ENCODE measurements at regions not wholly inside any gene's neighbourhood (a gene's known extent, or its start where the extent isn't known, plus 50 kb on each side); places are given as distances from the start of the nearest gene placed in this dataset.
"Not testable (repeated sequence)": the region's sequence is repeated elsewhere in the genome, so short reads cannot be mapped to it uniquely, and the experiment has no call there.

- Mint-ChIP-seq H3K4me1 (peaks cover 5% of the 10 kb centered on the region), H3K27ac (ENCODE audit: low read depth) (no peak overlapping the region), H3K9me3 (no peaks in the 10 kb centered on the region), H3K36me3 (ENCODE audit: insufficient read depth) (peaks cover 3% of the 10 kb centered on the region), H3K4me3 (no peak overlapping the region), H3K27me3 (no peaks in the 10 kb centered on the region)
- ATAC-seq (replicated peaks; ENCODE audit: extremely low read depth, poor library complexity, severe bottlenecking), result no peak
- DNase-seq (ENCODE audit: low spot score in 2 of 2), result no peak
Observed at GRCh38 chr20:40893610-40894236, 134.9 kb upstream of the TOP1 start.

GRCh38 chr20:40894237-40894630 lies 134.4 kb upstream of the TOP1 start:
- DNase-seq (ENCODE audit: low spot score in 2 of 2) (no peak), ATAC-seq (replicated peaks; ENCODE audit: extremely low read depth, poor library complexity, severe bottlenecking) (no peak)
- Mint-ChIP-seq H3K36me3 (ENCODE audit: insufficient read depth) (peaks cover 3% of the 10 kb centered on the region), H3K4me3 (no peak overlapping the region), H3K9me3 (no peaks in the 10 kb centered on the region), H3K4me1 (peaks cover 5% of the 10 kb centered on the region), H3K27me3 (no peaks in the 10 kb centered on the region), H3K27ac (ENCODE audit: low read depth) (no peak overlapping the region)

GRCh38 chr20:40895182-40895581 lies 133.4 kb upstream of the TOP1 start:
- DNase-seq (ENCODE audit: low spot score in 2 of 2) (no peak), ATAC-seq (replicated peaks; ENCODE audit: extremely low read depth, poor library complexity, severe bottlenecking) (no peak)
- Mint-ChIP-seq H3K4me1 (peaks cover 5% of the 10 kb centered on the region), H3K4me3 (no peak overlapping the region), H3K27ac (ENCODE audit: low read depth) (no peak overlapping the region), H3K9me3 (no peaks in the 10 kb centered on the region), H3K36me3 (ENCODE audit: insufficient read depth) (peaks cover 3% of the 10 kb centered on the region), H3K27me3 (no peaks in the 10 kb centered on the region)

- no peaks in the 10 kb centered on the region for H3K27me3 Mint-ChIP-seq
- DNase-seq (ENCODE audit: low spot score in 2 of 2) (no peak), ATAC-seq (replicated peaks; ENCODE audit: extremely low read depth, poor library complexity, severe bottlenecking) (no peak)
- H3K4me1 Mint-ChIP-seq, result peaks cover 5% of the 10 kb centered on the region
- H3K4me3 Mint-ChIP-seq, result no peak overlapping the region
- H3K36me3 Mint-ChIP-seq (ENCODE audit: insufficient read depth), result peaks cover 3% of the 10 kb centered on the region
- no peak overlapping the region for H3K27ac Mint-ChIP-seq (ENCODE audit: low read depth)
- no peaks in the 10 kb centered on the region for H3K9me3 Mint-ChIP-seq
Observed at GRCh38 chr20:40896814-40897700, 131.6 kb upstream of the TOP1 start.

GRCh38 chr20:40899344-40899743 lies 129.3 kb upstream of the TOP1 start:
- no peak for ATAC-seq (replicated peaks; ENCODE audit: extremely low read depth, poor library complexity, severe bottlenecking)
- Mint-ChIP-seq H3K27me3 (no peaks in the 10 kb centered on the region), H3K36me3 (ENCODE audit: insufficient read depth) (peaks cover 3% of the 10 kb centered on the region), H3K27ac (ENCODE audit: low read depth) (no peak overlapping the region), H3K9me3 (no peaks in the 10 kb centered on the region), H3K4me3 (no peak overlapping the region), H3K4me1 (peaks cover 5% of the 10 kb centered on the region)
- no peak for DNase-seq (ENCODE audit: low spot score in 2 of 2)

GRCh38 chr20:40900666-40901215 lies 127.9 kb upstream of the TOP1 start:
- DNase-seq (ENCODE audit: low spot score in 2 of 2) (no peak), ATAC-seq (replicated peaks; ENCODE audit: extremely low read depth, poor library complexity, severe bottlenecking) (no peak)
- no peak overlapping the region for H3K4me3 Mint-ChIP-seq
- no peaks in the 10 kb centered on the region for H3K4me1 Mint-ChIP-seq
- H3K36me3 Mint-ChIP-seq (ENCODE audit: insufficient read depth), result peaks cover 2% of the 10 kb centered on the region
- H3K9me3 Mint-ChIP-seq, result no peaks in the 10 kb centered on the region
- no peaks in the 10 kb centered on the region for H3K27me3 Mint-ChIP-seq
- H3K27ac Mint-ChIP-seq (ENCODE audit: low read depth), result no peak overlapping the region

- Mint-ChIP-seq H3K9me3 (no peaks in the 10 kb centered on the region), H3K27me3 (no peaks in the 10 kb centered on the region), H3K4me1 (no peaks in the 10 kb centered on the region), H3K4me3 (no peak overlapping the region), H3K36me3 (ENCODE audit: insufficient read depth) (no peaks in the 10 kb centered on the region), H3K27ac (ENCODE audit: low read depth) (no peak overlapping the region)
- ATAC-seq (replicated peaks; ENCODE audit: extremely low read depth, poor library complexity, severe bottlenecking) (no peak), DNase-seq (ENCODE audit: low spot score in 2 of 2) (no peak)
Observed at GRCh38 chr20:40902661-40903060, 126.0 kb upstream of the TOP1 start.

GRCh38 chr20:40908309-40908708 lies 120.3 kb upstream of the TOP1 start:
- ATAC-seq (replicated peaks; ENCODE audit: extremely low read depth, poor library complexity, severe bottlenecking) (no peak), DNase-seq (ENCODE audit: low spot score in 2 of 2) (no peak)
- Mint-ChIP-seq H3K36me3 (ENCODE audit: insufficient read depth) (no peaks in the 10 kb centered on the region), H3K27ac (ENCODE audit: low read depth) (no peak overlapping the region), H3K9me3 (no peaks in the 10 kb centered on the region), H3K27me3 (peaks cover 8% of the 10 kb centered on the region), H3K4me1 (no peaks in the 10 kb centered on the region), H3K4me3 (no peak overlapping the region)

- DNase-seq (ENCODE audit: low spot score in 2 of 2); ATAC-seq (replicated peaks; ENCODE audit: extremely low read depth, poor library complexity, severe bottlenecking); H3K36me3 Mint-ChIP-seq (ENCODE audit: insufficient read depth); H3K4me1 Mint-ChIP-seq; H3K9me3 Mint-ChIP-seq; H3K27me3 Mint-ChIP-seq; H3K4me3 Mint-ChIP-seq; H3K27ac Mint-ChIP-seq (ENCODE audit: low read depth): not testable (repeated sequence)
Observed at GRCh38 chr20:40909489-40909888, 119.1 kb upstream of the TOP1 start.

- H3K27ac Mint-ChIP-seq (ENCODE audit: low read depth); H3K4me3 Mint-ChIP-seq; ATAC-seq (replicated peaks; ENCODE audit: extremely low read depth, poor library complexity, severe bottlenecking); H3K36me3 Mint-ChIP-seq (ENCODE audit: insufficient read depth); DNase-seq (ENCODE audit: low spot score in 2 of 2); H3K27me3 Mint-ChIP-seq; H3K4me1 Mint-ChIP-seq; H3K9me3 Mint-ChIP-seq: not testable (repeated sequence)
Observed at GRCh38 chr20:40910436-40910835, 118.2 kb upstream of the TOP1 start.

- H3K4me3 Mint-ChIP-seq; H3K9me3 Mint-ChIP-seq; H3K36me3 Mint-ChIP-seq (ENCODE audit: insufficient read depth); DNase-seq (ENCODE audit: low spot score in 2 of 2); ATAC-seq (replicated peaks; ENCODE audit: extremely low read depth, poor library complexity, severe bottlenecking); H3K4me1 Mint-ChIP-seq; H3K27ac Mint-ChIP-seq (ENCODE audit: low read depth): not testable (repeated sequence)
- H3K27me3 Mint-ChIP-seq, result peaks cover 16% of the 10 kb centered on the region
Observed at GRCh38 chr20:40911152-40911551, 117.5 kb upstream of the TOP1 start.

- H3K27ac Mint-ChIP-seq (ENCODE audit: low read depth), result no peak overlapping the region
- H3K4me1 Mint-ChIP-seq, result no peaks in the 10 kb centered on the region
- H3K9me3 Mint-ChIP-seq, result no peaks in the 10 kb centered on the region
- peaks cover 8% of the 10 kb centered on the region for H3K27me3 Mint-ChIP-seq
- DNase-seq (ENCODE audit: low spot score in 2 of 2), result no peak
- no peaks in the 10 kb centered on the region for H3K36me3 Mint-ChIP-seq (ENCODE audit: insufficient read depth)
- no peak for ATAC-seq (replicated peaks; ENCODE audit: extremely low read depth, poor library complexity, severe bottlenecking)
- no peak overlapping the region for H3K4me3 Mint-ChIP-seq
Observed at GRCh38 chr20:40913224-40914185, 115.1 kb upstream of the TOP1 start.
